Vagina (tissue), 2 donors: ENCODE measurements at regions not wholly inside any gene's neighbourhood (a gene's known extent, or its start where the extent isn't known, plus 50 kb on each side); places are given as distances from the start of the nearest gene placed in this dataset.

Experiments used
- CTCF ChIP-seq, 3 experiments: fragments of 450-650 bp in 2 of 3; fragments of 200-600 bp in 1 of 3; sonication (generic) in 1 of 3; IDR thresholded peaks; one replicate each; pipeline ENCODE4 v1.5.1; 2017 to 2019; ENCODE audit warnings: antibody characterized with exemption in 3 of 3, mild to moderate bottlenecking in 2 of 3, moderate library complexity in 2 of 3
- POLR2A ChIP-seq, 2 donors: fragments of 450-650 bp; IDR thresholded peaks; one replicate each; pipeline ENCODE4 v1.6.1; 2017; ENCODE audit warnings: antibody characterized with exemption in 2 of 2, mild to moderate bottlenecking in 2 of 2, moderate library complexity in 2 of 2
- POLR2AphosphoS5 ChIP-seq, 2 donors: sonication (generic); formaldehyde crosslinking; IDR thresholded peaks; one replicate each; pipeline ENCODE4 v1.9.0; 2017; ENCODE audit warnings: antibody characterized with exemption in 2 of 2, mild to moderate bottlenecking in 2 of 2, low read depth in 1 of 2; ENCODE audit not compliant: insufficient read depth in 1 of 2

GRCh38 chr10:4132216-4132556 lies 347.2 kb upstream of the KLF6 start:
- TF ChIP-seq POLR2A (IDR thresholded peaks at IDR 0.05) (no peak), CTCF (IDR thresholded peaks at IDR 0.05) (no peak), POLR2AphosphoS5 (IDR thresholded peaks at IDR 0.05; ENCODE audit: insufficient read depth in 1 of 2, low read depth in 1 of 2) (no peak)
